SK-N-DZ (cell line): ENCODE measurements at regions not wholly inside any gene's neighbourhood (a gene's known extent, or its start where the extent isn't known, plus 50 kb on each side); places are given as distances from the start of the nearest gene placed in this dataset.
"Not testable (repeated sequence)": the region's sequence is repeated elsewhere in the genome, so short reads cannot be mapped to it uniquely, and the experiment has no call there.

Experiments used
- DNase-seq: peaks from one replicate; pipeline ENCODE4 v3.0.0-alpha.2; 2015; ENCODE audit warnings: low spot score

GRCh38 chr20:36082315-36082915 is 72.1 kb upstream of the EPB41L1 start:
- DNase-seq, result no peak

- not testable (repeated sequence) for DNase-seq
These were observed 71.3 kb upstream of the EPB41L1 start for GRCh38 chr20:36083200-36083599.

GRCh38 chr20:36084356-36084755 is 70.2 kb upstream of the EPB41L1 start:
- DNase-seq, result no peak

- no peak for DNase-seq
These were observed 69.5 kb upstream of the EPB41L1 start for GRCh38 chr20:36084897-36085613.

GRCh38 chr20:36085686-36086267 is 68.8 kb upstream of the EPB41L1 start:
- DNase-seq, result no peak

- DNase-seq, result no peak
These were observed 67.8 kb upstream of the EPB41L1 start for GRCh38 chr20:36086767-36087166.

- no peak for DNase-seq
These were observed 64.3 kb upstream of the EPB41L1 start for GRCh38 chr20:36090223-36090622.

- no peak for DNase-seq
These were observed 62.8 kb upstream of the EPB41L1 start for GRCh38 chr20:36091561-36092397.

- DNase-seq, result no peak
These were observed 62.0 kb upstream of the EPB41L1 start for GRCh38 chr20:36092398-36093024.

GRCh38 chr20:36093025-36093803 is 61.3 kb upstream of the EPB41L1 start:
- no peak for DNase-seq

GRCh38 chr20:36093804-36094145 is 60.8 kb upstream of the EPB41L1 start:
- DNase-seq, result no peak

- DNase-seq, result no peak
These were observed 60.0 kb upstream of the EPB41L1 start for GRCh38 chr20:36094497-36094896.

- DNase-seq, result no peak
These were observed 58.1 kb upstream of the EPB41L1 start for GRCh38 chr20:36096435-36096834.

- no peak for DNase-seq
These were observed 57.0 kb upstream of the EPB41L1 start for GRCh38 chr20:36097337-36098151.

- no peak for DNase-seq
These were observed 56.2 kb upstream of the EPB41L1 start for GRCh38 chr20:36098364-36098763.

GRCh38 chr20:36099106-36099505 is 55.4 kb upstream of the EPB41L1 start:
- no peak for DNase-seq

- peak; percentile 38 for DNase-seq
These were observed 53.3 kb upstream of the EPB41L1 start for GRCh38 chr20:36101192-36101591.

GRCh38 chr20:36102306-36102705 is 52.2 kb upstream of the EPB41L1 start:
- no peak for DNase-seq

GRCh38 chr20:36102809-36103596 is 51.5 kb upstream of the EPB41L1 start:
- DNase-seq, result no peak
